ENCODE measurements at regions not wholly inside any gene's neighbourhood (a gene's known extent, or its start where the extent isn't known, plus 50 kb on each side); places are given as distances from the start of the nearest gene placed in this dataset.

- no peak for TF ChIP-seq POLR2A (IDR thresholded peaks at IDR 0.05)
- TF ChIP-seq CTCF (IDR thresholded peaks at IDR 0.05): no peak
These were observed 60.9 kb downstream of the RPLP1 start for GRCh38 chr15:69513450-69513960.
